GM18507 (cell line): ENCODE measurements at regions not wholly inside any gene's neighbourhood (a gene's known extent, or its start where the extent isn't known, plus 50 kb on each side); places are given as distances from the start of the nearest gene placed in this dataset.

ENCODE experiments used
- DNase-seq: peaks from one replicate; pipeline ENCODE4 v3.0.0; 2011; ENCODE audit warnings: low read depth; ENCODE audit not compliant: insufficient read length; ENCODE audit errors: extremely low spot score
- FAIRE-seq: peaks from 2 replicates; lab custom pipeline; 2011; peaks lifted over from hg19 to GRCh38; lab: Jason Lieb, UNC

- FAIRE-seq (no peak), DNase-seq (no peak)
Observed at GRCh38 chr1:114203595-114204128, 50.0 kb upstream of the SYT6 start.
